ENCODE measurements at regions not wholly inside any gene's neighbourhood (a gene's known extent, or its start where the extent isn't known, plus 50 kb on each side); places are given as distances from the start of the nearest gene placed in this dataset.
A peak's percentile ranks its signal among the peaks of the same experiment; 100 is the strongest.

DNA sequence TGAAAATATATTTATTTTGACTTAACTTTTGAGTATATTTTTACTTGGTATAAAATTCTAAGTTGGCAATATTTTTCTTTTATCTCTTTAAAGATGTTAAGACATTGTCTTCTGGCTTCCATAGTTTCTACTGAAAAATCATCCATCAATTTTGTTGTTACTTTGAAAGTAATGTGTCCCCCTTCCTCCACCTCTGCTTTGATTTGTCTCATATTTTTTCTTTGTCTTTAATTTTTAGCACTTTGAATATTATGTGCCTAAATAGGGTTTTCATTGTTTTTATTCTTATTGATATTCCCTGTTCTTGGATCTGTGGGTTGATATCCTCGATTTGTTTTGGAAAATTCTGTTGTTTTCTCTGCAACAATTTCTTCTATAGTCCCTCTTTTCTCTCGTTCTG, 157.4 kb downstream of the CD47 start:
- no peak for TF ChIP-seq TAF1 (IDR thresholded peaks at IDR 0.05; ENCODE audit: borderline replicate concordance, insufficient read depth, low read length)
- TF ChIP-seq POLR2AphosphoS5 (IDR thresholded peaks at IDR 0.05; ENCODE audit: low read depth, low read length) = no peak
- TF ChIP-seq, protein P1, sequence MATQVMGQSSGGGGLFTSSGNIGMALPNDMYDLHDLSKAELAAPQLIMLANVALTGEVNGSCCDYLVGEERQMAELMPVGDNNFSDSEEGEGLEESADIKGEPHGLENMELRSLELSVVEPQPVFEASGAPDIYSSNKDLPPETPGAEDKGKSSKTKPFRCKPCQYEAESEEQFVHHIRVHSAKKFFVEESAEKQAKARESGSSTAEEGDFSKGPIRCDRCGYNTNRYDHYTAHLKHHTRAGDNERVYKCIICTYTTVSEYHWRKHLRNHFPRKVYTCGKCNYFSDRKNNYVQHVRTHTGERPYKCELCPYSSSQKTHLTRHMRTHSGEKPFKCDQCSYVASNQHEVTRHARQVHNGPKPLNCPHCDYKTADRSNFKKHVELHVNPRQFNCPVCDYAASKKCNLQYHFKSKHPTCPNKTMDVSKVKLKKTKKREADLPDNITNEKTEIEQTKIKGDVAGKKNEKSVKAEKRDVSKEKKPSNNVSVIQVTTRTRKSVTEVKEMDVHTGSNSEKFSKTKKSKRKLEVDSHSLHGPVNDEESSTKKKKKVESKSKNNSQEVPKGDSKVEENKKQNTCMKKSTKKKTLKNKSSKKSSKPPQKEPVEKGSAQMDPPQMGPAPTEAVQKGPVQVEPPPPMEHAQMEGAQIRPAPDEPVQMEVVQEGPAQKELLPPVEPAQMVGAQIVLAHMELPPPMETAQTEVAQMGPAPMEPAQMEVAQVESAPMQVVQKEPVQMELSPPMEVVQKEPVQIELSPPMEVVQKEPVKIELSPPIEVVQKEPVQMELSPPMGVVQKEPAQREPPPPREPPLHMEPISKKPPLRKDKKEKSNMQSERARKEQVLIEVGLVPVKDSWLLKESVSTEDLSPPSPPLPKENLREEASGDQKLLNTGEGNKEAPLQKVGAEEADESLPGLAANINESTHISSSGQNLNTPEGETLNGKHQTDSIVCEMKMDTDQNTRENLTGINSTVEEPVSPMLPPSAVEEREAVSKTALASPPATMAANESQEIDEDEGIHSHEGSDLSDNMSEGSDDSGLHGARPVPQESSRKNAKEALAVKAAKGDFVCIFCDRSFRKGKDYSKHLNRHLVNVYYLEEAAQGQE (IDR thresholded peaks at IDR 0.05; ENCODE audit: insufficient read depth in 1 of 2, low read depth in 2 of 2, low read length in 2 of 2) = no peak
- no peak for TF ChIP-seq SIN3A (IDR thresholded peaks at IDR 0.05; ENCODE audit: borderline replicate concordance, insufficient read depth, low read length)
- no peak for TF ChIP-seq FOXP2 (optimal IDR thresholded peaks at IDR 0.05; ENCODE audit: borderline replicate concordance, extremely low read depth, extremely low read length, insufficient read depth)

GRCh38 chr3:107931326-107931725, 159.5 kb downstream of the CD47 start:
- TF ChIP-seq, protein P1 (IDR thresholded peaks at IDR 0.05; ENCODE audit: insufficient read depth in 1 of 2, low read depth in 2 of 2, low read length in 2 of 2) = no peak
- TF ChIP-seq SIN3A (IDR thresholded peaks at IDR 0.05; ENCODE audit: borderline replicate concordance, insufficient read depth, low read length) (no peak), TAF1 (IDR thresholded peaks at IDR 0.05; ENCODE audit: borderline replicate concordance, insufficient read depth, low read length) (no peak)

GRCh38 chr3:107929088-107929487, 161.7 kb downstream of the CD47 start:
- TF ChIP-seq, protein P1 (IDR thresholded peaks at IDR 0.05; ENCODE audit: insufficient read depth in 1 of 2, low read depth in 2 of 2, low read length in 2 of 2) = no peak
- TF ChIP-seq POLR2AphosphoS5 (IDR thresholded peaks at IDR 0.05; ENCODE audit: low read depth, low read length) = no peak

DNA sequence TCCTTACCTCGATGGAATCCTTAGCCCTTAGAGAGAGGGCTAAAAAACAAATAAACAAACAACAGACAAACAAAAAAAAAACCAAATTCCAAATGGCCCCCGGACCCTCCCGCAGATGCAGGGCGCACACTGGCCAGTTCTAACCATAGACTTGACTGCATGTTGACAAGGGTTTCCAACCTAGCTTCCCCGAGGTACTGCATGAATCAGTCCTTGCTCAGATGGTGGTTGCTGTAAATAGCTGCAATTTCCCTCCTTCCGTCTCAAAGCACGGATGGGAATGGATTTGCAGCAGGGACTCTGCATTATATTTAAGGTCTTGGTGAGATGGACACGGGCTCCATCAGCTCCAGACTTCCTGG, 162.8 kb downstream of the CD47 start:
- TF ChIP-seq SIN3A (IDR thresholded peaks at IDR 0.05; ENCODE audit: borderline replicate concordance, insufficient read depth, low read length) (no peak), FOXP2 (optimal IDR thresholded peaks at IDR 0.05; ENCODE audit: borderline replicate concordance, extremely low read depth, extremely low read length, insufficient read depth) (no peak), TAF1 (IDR thresholded peaks at IDR 0.05; ENCODE audit: borderline replicate concordance, insufficient read depth, low read length) (no peak), POLR2AphosphoS5 (IDR thresholded peaks at IDR 0.05; ENCODE audit: low read depth, low read length) (no peak)
- TF ChIP-seq, protein P1 (IDR thresholded peaks at IDR 0.05; ENCODE audit: insufficient read depth in 1 of 2, low read depth in 2 of 2, low read length in 2 of 2) = no peak

GRCh38 chr3:107927361-107928083, 163.3 kb downstream of the CD47 start:
- TF ChIP-seq SIN3A (IDR thresholded peaks at IDR 0.05; ENCODE audit: borderline replicate concordance, insufficient read depth, low read length) = no peak
- TF ChIP-seq TAF1 (IDR thresholded peaks at IDR 0.05; ENCODE audit: borderline replicate concordance, insufficient read depth, low read length) = no peak
- no peak for TF ChIP-seq POLR2AphosphoS5 (IDR thresholded peaks at IDR 0.05; ENCODE audit: low read depth, low read length)
- peak; percentile 60 for TF ChIP-seq FOXP2 (optimal IDR thresholded peaks at IDR 0.05; ENCODE audit: borderline replicate concordance, extremely low read depth, extremely low read length, insufficient read depth)

All from PFSK-1 (cell line).